ENCODE measurements at regions not wholly inside any gene's neighbourhood (a gene's known extent, or its start where the extent isn't known, plus 50 kb on each side); places are given as distances from the start of the nearest gene placed in this dataset.

DNA sequence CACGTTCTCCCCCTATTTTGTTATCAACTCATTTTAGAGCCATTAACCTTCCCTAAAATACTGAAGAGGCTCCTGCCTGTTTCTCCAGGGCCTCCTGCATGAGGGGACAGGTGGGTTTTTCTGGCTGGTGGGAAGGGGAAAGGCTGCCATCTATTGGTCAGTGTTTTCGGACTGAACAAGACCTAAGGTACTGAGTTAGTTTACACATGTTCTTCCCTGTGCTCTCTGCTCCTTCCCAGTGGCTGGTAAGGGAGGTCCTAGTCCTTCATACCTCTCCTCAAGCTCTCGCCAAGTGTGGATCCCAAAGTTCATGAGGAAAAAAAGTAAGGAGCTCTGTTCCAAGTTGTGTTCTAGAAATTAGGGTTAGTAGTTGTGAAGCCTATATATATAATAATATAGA is 357.5 kb downstream of the FSCB start:
- peaks cover 0 to 2% of the 10 kb centered on the region in 2 donors for H3K36me3 Mint-ChIP-seq
- no peak for ATAC-seq
- no peak for DNase-seq (ENCODE audit: low spot score in 2 of 2)
- peaks cover 5 to 8% of the 10 kb centered on the region in 2 donors for H3K9me3 Mint-ChIP-seq
- H3K27ac Mint-ChIP-seq: no peak overlapping the region

DNA sequence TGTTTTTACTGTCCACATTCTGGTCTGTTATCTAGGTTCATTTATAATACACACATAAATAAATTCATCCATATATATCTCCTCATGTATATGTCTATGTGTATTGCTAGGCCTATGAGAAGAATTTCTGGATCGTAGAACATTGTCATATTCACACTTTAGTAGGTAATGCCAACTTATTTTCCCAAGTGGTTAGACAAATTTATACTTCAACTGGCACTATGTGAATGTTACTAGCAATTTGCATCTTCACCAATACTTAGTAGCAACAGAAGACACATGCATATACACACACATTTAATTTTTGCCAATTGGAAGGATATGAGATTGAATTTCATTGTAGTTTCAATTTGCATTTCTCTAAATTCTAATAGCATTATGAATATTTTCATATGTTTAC is 365.1 kb downstream of the FSCB start:
- ATAC-seq (no peak), DNase-seq (ENCODE audit: low spot score in 2 of 2) (no peak)
- Mint-ChIP-seq H3K36me3 (no peaks in the 10 kb centered on the region), H3K27ac (no peak overlapping the region), H3K9me3 (peaks cover 9 to 19% of the 10 kb centered on the region in 2 donors)

- Mint-ChIP-seq H3K36me3 (no peaks in the 10 kb centered on the region), H3K9me3 (peaks cover 4 to 9% of the 10 kb centered on the region in 2 donors), H3K27ac (no peak overlapping the region)
- ATAC-seq (no peak), DNase-seq (ENCODE audit: low spot score in 2 of 2) (no peak)
These were observed 371.1 kb downstream of the FSCB start for GRCh38 chr14:44135972-44136371.

DNA sequence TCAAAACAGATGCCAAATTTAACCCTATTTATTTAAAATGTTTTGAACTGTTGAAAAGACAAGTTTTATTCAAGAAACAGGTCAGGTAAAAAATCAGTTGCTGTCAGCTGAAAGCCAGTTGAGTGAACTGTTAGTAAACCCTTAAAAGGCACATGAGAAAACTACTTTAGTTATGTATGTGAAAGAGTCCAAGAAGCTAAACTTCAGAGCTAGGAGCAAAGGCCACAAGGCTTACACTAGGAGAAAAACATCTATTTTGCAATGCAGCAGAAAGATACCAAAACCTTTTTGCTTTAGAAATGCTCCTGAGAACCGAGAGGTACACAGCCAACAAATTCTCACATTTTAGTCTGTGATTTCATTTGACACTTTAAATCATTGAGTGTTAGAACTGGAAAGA is 375.2 kb downstream of the FSCB start:
- H3K9me3 Mint-ChIP-seq: peaks cover 0 to 4% of the 10 kb centered on the region in 2 donors
- no peak for ATAC-seq

DNA sequence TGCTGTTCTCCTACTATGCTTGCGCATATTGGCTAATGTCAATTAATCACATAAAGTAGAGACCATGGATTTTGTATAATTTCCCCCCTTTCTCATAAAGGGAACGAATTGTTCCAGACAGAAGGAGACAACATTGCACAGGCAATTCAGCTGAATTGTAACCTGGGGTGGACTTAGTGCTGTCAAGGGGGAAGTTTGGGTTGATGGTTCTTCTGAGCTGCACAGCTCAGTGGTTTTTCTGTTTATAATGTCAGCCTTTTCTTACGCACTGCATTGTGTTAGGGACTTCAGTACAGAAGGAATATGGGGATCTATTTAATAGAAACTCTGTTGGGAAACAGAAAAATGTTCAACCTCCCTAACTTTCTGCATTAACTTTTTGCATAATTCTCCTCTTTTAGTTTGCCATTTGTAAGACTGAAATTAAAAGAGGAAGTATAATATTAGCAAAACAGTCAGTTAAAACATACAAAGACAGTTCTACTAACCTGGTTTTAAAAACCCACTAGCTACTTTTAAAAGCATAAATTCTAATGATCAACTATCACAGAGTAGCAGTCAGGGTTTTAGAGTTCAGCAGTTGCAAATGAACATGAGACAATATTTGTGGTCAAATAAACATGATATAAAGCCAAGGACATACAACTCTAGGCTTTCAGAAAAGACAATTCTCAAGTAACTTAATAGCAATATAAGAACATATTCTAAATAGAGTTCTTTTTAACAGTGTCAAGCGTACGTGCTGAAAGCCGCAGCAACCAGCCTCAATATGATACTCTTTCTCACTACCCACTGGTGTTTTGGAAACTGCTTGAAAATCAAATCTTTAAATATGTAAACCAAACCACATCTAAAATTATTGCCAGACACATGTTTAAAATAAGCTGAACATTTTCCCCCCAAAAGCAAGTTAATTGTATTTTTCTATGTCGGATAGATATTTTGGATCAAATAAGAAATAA is 393.0 kb downstream of the FSCB start:
- Mint-ChIP-seq H3K9me3 (peaks cover 26 to 33% of the 10 kb centered on the region in 2 donors), H3K36me3 (no peaks in the 10 kb centered on the region), H3K27ac (no peak overlapping the region)
- DNase-seq (ENCODE audit: low spot score in 2 of 2): no peak
- ATAC-seq: no peak

More for the DNA sequence above, 375.2 kb downstream of the FSCB start:
- Mint-ChIP-seq H3K27ac (no peak overlapping the region), H3K36me3 (no peaks in the 10 kb centered on the region)
- no peak for DNase-seq (ENCODE audit: low spot score in 2 of 2)

- ATAC-seq: no peak
These were observed 394.2 kb downstream of the FSCB start for GRCh38 chr14:44112774-44113460.

DNA sequence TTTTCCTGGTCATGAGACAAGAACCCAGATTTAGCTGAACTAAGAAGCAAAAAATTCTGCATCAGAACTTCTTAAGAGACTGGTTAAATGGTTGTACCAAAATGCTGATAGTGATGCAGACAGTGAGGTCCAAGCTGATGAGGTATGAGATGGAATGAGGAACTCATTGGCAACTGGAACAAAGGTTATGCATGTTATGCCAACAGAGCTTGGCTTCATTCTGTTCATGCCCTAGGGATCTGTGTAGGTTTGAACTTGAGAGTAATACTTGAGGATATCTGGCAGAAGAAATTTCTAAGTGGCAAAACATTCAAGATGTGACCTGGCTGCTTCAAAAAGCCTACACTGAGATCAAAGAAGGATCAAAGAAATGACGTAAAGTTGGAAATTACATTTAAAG is 398.0 kb downstream of the FSCB start:
- peaks cover 16 to 29% of the 10 kb centered on the region in 2 donors for H3K9me3 Mint-ChIP-seq
- H3K27ac Mint-ChIP-seq: no peak overlapping the region
- no peaks in the 10 kb centered on the region for H3K36me3 Mint-ChIP-seq
- ATAC-seq (no peak), DNase-seq (ENCODE audit: low spot score in 2 of 2) (no peak)

More at GRCh38 chr14:44112774-44113460, 394.2 kb downstream of the FSCB start:
- H3K9me3 Mint-ChIP-seq: peaks cover 27 to 31% of the 10 kb centered on the region in 2 donors
- no peak for DNase-seq (ENCODE audit: low spot score in 2 of 2)
- H3K36me3 Mint-ChIP-seq: no peaks in the 10 kb centered on the region
- no peak overlapping the region for H3K27ac Mint-ChIP-seq

DNA sequence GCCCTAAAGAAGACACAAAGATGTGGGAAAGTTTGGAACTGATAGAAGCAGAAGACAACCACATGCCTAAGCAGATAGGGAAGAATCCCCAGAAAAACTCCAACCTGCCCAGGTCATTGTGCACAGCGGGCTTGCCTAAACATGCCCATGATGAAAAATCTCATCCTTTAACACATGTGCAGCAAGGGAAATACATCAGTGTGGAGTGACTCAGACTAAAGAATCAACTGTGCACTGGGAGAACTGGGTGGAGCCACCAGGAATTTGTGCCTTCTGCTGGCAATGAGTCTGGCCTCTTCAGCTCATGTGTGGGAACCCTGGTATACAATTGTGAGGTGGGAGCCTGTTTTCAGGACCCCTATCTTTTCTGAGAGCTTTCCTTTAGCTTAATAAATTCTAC is 398.5 kb downstream of the FSCB start:
- no peaks in the 10 kb centered on the region for H3K36me3 Mint-ChIP-seq
- ATAC-seq (no peak), DNase-seq (ENCODE audit: low spot score in 2 of 2) (no peak)
- H3K9me3 Mint-ChIP-seq: peaks cover 16 to 29% of the 10 kb centered on the region in 2 donors
- H3K27ac Mint-ChIP-seq: peak overlapping the region in 1 of 2 donors; percentile 69

DNA sequence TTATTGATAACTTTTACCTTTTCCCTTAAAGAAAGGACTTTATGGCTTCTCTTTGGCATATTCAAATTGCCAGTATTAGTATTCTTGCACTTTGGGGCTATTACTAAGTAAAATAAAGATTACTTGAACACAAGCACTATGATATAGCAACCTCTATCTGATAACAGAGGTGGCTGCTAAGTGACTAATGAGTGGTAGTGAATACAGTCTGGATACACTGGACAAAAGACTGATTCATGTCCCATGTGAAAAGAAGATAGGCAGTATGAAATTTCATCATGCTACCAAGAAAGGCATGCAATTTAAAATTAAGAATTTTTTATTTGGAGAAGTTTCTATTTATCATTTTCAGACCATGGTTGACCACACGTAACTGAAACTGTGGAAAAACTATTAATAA is 399.9 kb downstream of the FSCB start:
- DNase-seq (ENCODE audit: low spot score in 2 of 2) (no peak), ATAC-seq (no peak)
- H3K9me3 Mint-ChIP-seq: peaks cover 9 to 23% of the 10 kb centered on the region in 2 donors
- H3K27ac Mint-ChIP-seq: no peak overlapping the region
- H3K36me3 Mint-ChIP-seq: no peaks in the 10 kb centered on the region

GRCh38 chr14:44099743-44100488 is 407.2 kb downstream of the FSCB start:
- DNase-seq (ENCODE audit: low spot score in 2 of 2) (no peak), ATAC-seq (no peak)
- peaks cover 18 to 19% of the 10 kb centered on the region in 2 donors for H3K9me3 Mint-ChIP-seq
- no peak overlapping the region for H3K27ac Mint-ChIP-seq
- H3K36me3 Mint-ChIP-seq: peaks cover 0 to 6% of the 10 kb centered on the region in 2 donors

DNA sequence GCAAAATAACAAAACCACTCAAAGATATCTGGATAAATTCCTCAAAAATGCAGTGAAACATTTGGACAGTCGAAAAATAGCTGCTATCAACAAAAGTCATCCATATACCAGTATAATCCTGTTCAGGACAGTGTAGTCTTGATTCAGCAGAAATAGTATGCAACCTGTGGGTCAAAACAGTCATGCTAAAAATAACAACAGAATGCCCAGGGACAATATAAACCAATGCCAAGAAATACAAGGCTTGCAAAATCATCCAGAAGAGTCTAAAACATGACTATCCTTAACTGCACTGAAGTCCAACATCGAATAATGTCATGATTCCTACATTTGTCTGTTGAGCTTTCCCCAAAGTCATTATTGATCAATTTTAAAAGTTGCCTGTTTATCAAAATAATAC is 425.9 kb downstream of the FSCB start:
- no peak overlapping the region for H3K27ac Mint-ChIP-seq
- no peaks in the 10 kb centered on the region for H3K36me3 Mint-ChIP-seq
- H3K9me3 Mint-ChIP-seq: peaks cover 18 to 23% of the 10 kb centered on the region in 2 donors
- no peak for ATAC-seq
- DNase-seq (ENCODE audit: low spot score in 2 of 2): no peak

- no peak for DNase-seq (ENCODE audit: low spot score in 2 of 2)
- no peak for ATAC-seq
- Mint-ChIP-seq H3K9me3 (peaks cover 3 to 7% of the 10 kb centered on the region in 2 donors), H3K36me3 (no peaks in the 10 kb centered on the region), H3K27ac (no peak overlapping the region)
These were observed 437.0 kb downstream of the FSCB start for GRCh38 chr14:44070046-44070445.

DNA sequence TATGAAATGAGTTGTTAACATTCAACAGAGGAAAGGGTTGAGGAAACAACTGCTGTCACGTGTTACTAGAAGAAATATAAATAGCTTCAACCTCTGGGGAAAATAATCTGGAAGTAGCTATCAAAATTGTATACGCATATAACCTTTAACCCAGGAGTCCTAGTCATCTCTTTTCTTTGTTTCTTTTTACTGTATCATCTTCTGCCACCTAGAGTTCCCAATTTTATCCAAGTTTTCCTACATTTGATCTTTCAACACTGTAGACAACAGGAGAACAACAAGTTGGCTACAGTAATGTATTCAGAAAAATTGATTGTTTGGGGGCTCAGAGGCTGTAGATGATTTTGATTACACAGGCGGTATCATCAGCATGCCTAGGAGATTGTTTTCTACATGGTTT is 453.7 kb downstream of the FSCB start:
- no peaks in the 10 kb centered on the region for H3K36me3 Mint-ChIP-seq
- no peak overlapping the region for H3K27ac Mint-ChIP-seq
- ATAC-seq: no peak
- peaks cover 17 to 20% of the 10 kb centered on the region in 2 donors for H3K9me3 Mint-ChIP-seq
- no peak for DNase-seq (ENCODE audit: low spot score in 2 of 2)

- no peak overlapping the region for H3K27ac Mint-ChIP-seq
- DNase-seq (ENCODE audit: low spot score in 2 of 2) (no peak), ATAC-seq (no peak)
- peaks cover 0 to 15% of the 10 kb centered on the region in 2 donors for H3K36me3 Mint-ChIP-seq
- H3K9me3 Mint-ChIP-seq: peaks cover 16 to 32% of the 10 kb centered on the region in 2 donors
These were observed 465.4 kb downstream of the FSCB start for GRCh38 chr14:44041700-44042099.

DNA sequence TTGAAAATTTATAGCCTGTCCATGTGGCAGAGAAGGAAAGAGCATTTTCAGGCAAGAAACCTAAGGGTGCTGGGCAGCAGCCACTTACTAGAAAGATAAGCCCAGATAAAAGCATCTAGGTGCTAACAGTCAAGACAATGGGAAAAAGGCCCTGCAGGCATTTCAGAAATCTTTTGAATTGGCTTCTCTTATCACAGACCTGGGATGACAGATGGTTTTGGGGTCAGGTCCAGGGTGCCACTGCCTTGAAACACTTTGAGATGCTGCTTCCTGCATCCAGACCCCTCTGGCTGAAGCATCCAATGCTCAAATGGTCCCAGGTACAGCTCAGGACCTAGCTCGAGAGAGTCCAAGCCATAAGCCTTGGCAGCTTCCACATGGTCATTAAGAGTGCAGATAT is 466.5 kb downstream of the FSCB start:
- no peak for ATAC-seq
- DNase-seq (ENCODE audit: low spot score in 2 of 2): no peak
- H3K9me3 Mint-ChIP-seq: peaks cover 18 to 20% of the 10 kb centered on the region in 2 donors
- H3K36me3 Mint-ChIP-seq: peaks cover 0 to 15% of the 10 kb centered on the region in 2 donors
- H3K27ac Mint-ChIP-seq: no peak overlapping the region

DNA sequence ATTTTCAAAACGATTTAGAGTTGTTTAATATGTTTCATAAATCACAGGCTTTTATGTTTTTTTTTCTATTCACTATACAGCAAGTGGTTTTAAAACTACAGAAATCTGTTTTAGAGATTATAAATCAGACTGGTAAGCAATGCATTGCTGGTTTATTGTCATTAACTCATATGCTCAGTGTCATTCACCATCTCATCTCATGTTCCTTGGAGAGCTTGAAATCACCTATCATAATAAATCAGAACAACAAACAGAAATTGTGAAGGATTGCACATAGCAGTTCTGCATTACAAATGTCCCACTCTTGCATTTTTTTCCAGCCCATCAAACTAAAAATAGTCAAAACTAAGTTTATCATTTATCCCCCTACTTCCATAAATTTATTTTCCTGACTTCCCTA is 470.8 kb downstream of the FSCB start:
- Mint-ChIP-seq H3K36me3 (peaks cover 0 to 15% of the 10 kb centered on the region in 2 donors), H3K9me3 (peaks cover 20 to 25% of the 10 kb centered on the region in 2 donors), H3K27ac (no peak overlapping the region)
- no peak for DNase-seq (ENCODE audit: low spot score in 2 of 2)
- no peak for ATAC-seq

GRCh38 chr14:44035707-44036106 is 471.4 kb downstream of the FSCB start:
- DNase-seq (ENCODE audit: low spot score in 2 of 2): no peak
- no peak for ATAC-seq
- no peak overlapping the region for H3K27ac Mint-ChIP-seq
- peaks cover 20 to 28% of the 10 kb centered on the region in 2 donors for H3K9me3 Mint-ChIP-seq
- H3K36me3 Mint-ChIP-seq: peaks cover 0 to 15% of the 10 kb centered on the region in 2 donors
